Thyroid gland (tissue), 4 donors: ENCODE measurements at regions not wholly inside any gene's neighbourhood (a gene's known extent, or its start where the extent isn't known, plus 50 kb on each side); places are given as distances from the start of the nearest gene placed in this dataset.

Experiments used
- DNase-seq, 2 donors: peaks; one replicate each; pipeline ENCODE4 v3.0.0-alpha.2; 2019
- H3K27ac ChIP-seq, 3 donors: fragments of 200-600 bp; sonication (generic); 1 replicate in 2 of 3; 2 replicates in 1 of 3; pipeline ENCODE4 v1.5.1; 2016 to 2019; ENCODE audit warnings: mild to moderate bottlenecking in 1 of 3, moderate library complexity in 1 of 3
- H3K27me3 ChIP-seq: fragments of 200-600 bp; sonication (generic); one replicate; pipeline ENCODE4 v1.5.1; 2019
- H3K36me3 ChIP-seq, 2 donors: fragments of 200-600 bp; sonication (generic); one replicate each; pipeline ENCODE4 v1.5.1; 2016 to 2019
- H3K4me1 ChIP-seq, 2 donors: fragments of 200-600 bp; sonication (generic); one replicate each; pipeline ENCODE4 v1.5.1; 2017 to 2019
- H3K4me3 ChIP-seq, 3 donors: fragments of 200-600 bp; sonication (generic); replicated peaks in 1 of 3; 1 replicate in 2 of 3; 2 replicates in 1 of 3; pipeline ENCODE4 v1.5.1; 2016; ENCODE audit warnings: mild to moderate bottlenecking in 1 of 3
- H3K9me3 ChIP-seq: fragments of 200-600 bp; sonication (generic); one replicate; pipeline ENCODE4 v1.5.1; 2017
- CTCF ChIP-seq, 6 experiments: fragments of 200-600 bp in 3 of 6; fragments of 450-650 bp in 3 of 6; sonication (generic) in 3 of 6; IDR thresholded peaks; one replicate each; pipeline ENCODE4 v1.5.1; 2016 to 2019; ENCODE audit warnings: antibody characterized with exemption in 6 of 6, mild to moderate bottlenecking in 2 of 6, inconsistent platforms in 1 of 6, moderate library complexity in 1 of 6
- POLR2A ChIP-seq, 2 donors: fragments of 450-650 bp; IDR thresholded peaks; one replicate each; pipeline ENCODE4 v1.6.1; 2017; ENCODE audit warnings: antibody characterized with exemption in 2 of 2, mild to moderate bottlenecking in 2 of 2, moderate library complexity in 1 of 2
- WGBS, 2 donors: methylation state at CpG; one replicate each; pipeline ENCODE4 v1.1.5; 2017; 5-methylcytosine and 5-hydroxymethylcytosine counted together
- intact Hi-C: fragments of 100-400 bp; cut with DNase I; formaldehyde crosslinking; loops from one replicate; pipeline ENCODE4 v1.15.1; 2023

- Histone ChIP-seq H3K9me3 (no peaks in the 10 kb centered on the region), H3K4me1 (peaks cover 10 to 44% of the 10 kb centered on the region in 2 donors), H3K27me3 (no peaks in the 10 kb centered on the region), H3K4me3 (no peak overlapping the region), H3K36me3 (peaks cover 4 to 12% of the 10 kb centered on the region in 2 donors), H3K27ac (peak overlapping the region in 2 of 3 donors; percentile 22 to 27)
- DNase-seq, result no peak
- TF ChIP-seq POLR2A (IDR thresholded peaks at IDR 0.05) (no peak), CTCF (IDR thresholded peaks at IDR 0.05) (no peak)
- WGBS, 2 donors, result 95 to 99% methylated on average over 4 of the region's 4 CpGs
- intact Hi-C loops, result no loop called here
Measured at GRCh38 chr9:726005-726404, 115.5 kb upstream of the DMRT1 start.

- no peak overlapping the region for H3K4me3 ChIP-seq
- H3K9me3 ChIP-seq, result no peaks in the 10 kb centered on the region
- peaks cover 0 to 26% of the 10 kb centered on the region in 2 donors for H3K4me1 ChIP-seq
- no peaks in the 10 kb centered on the region for H3K27me3 ChIP-seq
- DNase-seq, result no peak
- TF ChIP-seq CTCF (IDR thresholded peaks at IDR 0.05) (no peak), POLR2A (IDR thresholded peaks at IDR 0.05) (no peak)
- H3K36me3 ChIP-seq, result peaks cover 18 to 19% of the 10 kb centered on the region in 2 donors
- intact Hi-C loops, result no loop called here
- H3K27ac ChIP-seq, result peak overlapping the region in 2 of 3 donors; percentile 38 to 52
- WGBS, 2 donors, result 30 to 32% methylated on average over 1 of the region's 1 CpG
Measured at GRCh38 chr9:727767-728166, 113.7 kb upstream of the DMRT1 start.

GRCh38 chr9:728535-728934 lies 113.0 kb upstream of the DMRT1 start:
- Histone ChIP-seq H3K27ac (peak overlapping the region in 2 of 3 donors; percentile 38 to 52), H3K9me3 (no peaks in the 10 kb centered on the region), H3K27me3 (no peaks in the 10 kb centered on the region), H3K4me3 (no peak overlapping the region), H3K4me1 (peaks cover 0 to 20% of the 10 kb centered on the region in 2 donors), H3K36me3 (peaks cover 18 to 19% of the 10 kb centered on the region in 2 donors)
- TF ChIP-seq POLR2A (IDR thresholded peaks at IDR 0.05) (no peak), CTCF (IDR thresholded peaks at IDR 0.05) (no peak)
- no peak for DNase-seq
- 94 to 100% methylated on average over 2 of the region's 2 CpGs for WGBS, 2 donors
- intact Hi-C loops, result no loop called here

GRCh38 chr9:731474-731873 lies 110.0 kb upstream of the DMRT1 start:
- Histone ChIP-seq H3K27ac (no peak overlapping the region), H3K4me1 (peaks cover 0 to 22% of the 10 kb centered on the region in 2 donors), H3K4me3 (no peak overlapping the region), H3K9me3 (no peaks in the 10 kb centered on the region), H3K27me3 (no peaks in the 10 kb centered on the region), H3K36me3 (peaks cover 27 to 28% of the 10 kb centered on the region in 2 donors)
- intact Hi-C loops, result no loop called here
- no peak for DNase-seq
- no peak for TF ChIP-seq POLR2A (IDR thresholded peaks at IDR 0.05)
- no peak for TF ChIP-seq CTCF (IDR thresholded peaks at IDR 0.05)
- 96 to 98% methylated on average over 8 of the region's 8 CpGs for WGBS, 2 donors

- no peaks in the 10 kb centered on the region for H3K27me3 ChIP-seq
- H3K4me1 ChIP-seq, result peaks cover 27 to 40% of the 10 kb centered on the region in 2 donors
- no peaks in the 10 kb centered on the region for H3K9me3 ChIP-seq
- H3K36me3 ChIP-seq, result peaks cover 25 to 31% of the 10 kb centered on the region in 2 donors
- H3K4me3 ChIP-seq, result no peak overlapping the region
- intact Hi-C loops, result no loop called here
- 64 to 71% methylated on average over 9 of the region's 9 CpGs for WGBS, 2 donors
- TF ChIP-seq POLR2A (IDR thresholded peaks at IDR 0.05), result no peak
- no peak for TF ChIP-seq CTCF (IDR thresholded peaks at IDR 0.05)
- peak overlapping the region in 2 of 3 donors; percentile 96 to 99 for H3K27ac ChIP-seq
- DNase-seq, result no peak
Measured at GRCh38 chr9:734831-735511, 106.5 kb upstream of the DMRT1 start.
